Ectodermal cell (in vitro differentiated cells): ENCODE measurements at regions not wholly inside any gene's neighbourhood (a gene's known extent, or its start where the extent isn't known, plus 50 kb on each side); places are given as distances from the start of the nearest gene placed in this dataset.

Experiments used
- H3K27ac ChIP-seq: 2 replicates; pipeline ENCODE4 v1.7.0; 2013; ENCODE audit warnings: mild to moderate bottlenecking, low read depth, low read length; ENCODE audit not compliant: insufficient read depth, poor library complexity, severe bottlenecking
- H3K27me3 ChIP-seq: 2 replicates; pipeline ENCODE4 v1.7.0; 2013; ENCODE audit warnings: mild to moderate bottlenecking, low read length; ENCODE audit not compliant: insufficient read depth, control insufficient read depth, poor library complexity, severe bottlenecking
- H3K36me3 ChIP-seq: one replicate; pipeline ENCODE4 v1.7.0; 2013; ENCODE audit warnings: low read length; ENCODE audit not compliant: control insufficient read depth, insufficient read depth
- H3K4me1 ChIP-seq: one replicate; pipeline ENCODE4 v1.7.0; 2013; ENCODE audit warnings: low read length; ENCODE audit not compliant: control insufficient read depth, insufficient read depth
- H3K4me3 ChIP-seq: 2 replicates; pipeline ENCODE4 v1.7.0; 2013; ENCODE audit warnings: low read depth, low read length, control low read depth; ENCODE audit not compliant: insufficient read depth
- H3K9me3 ChIP-seq: 2 replicates; pipeline ENCODE4 v1.7.0; 2013; ENCODE audit warnings: mild to moderate bottlenecking, low read length, moderate library complexity; ENCODE audit not compliant: control insufficient read depth
- WGBS, 2 experiments: methylation state at CpG; one replicate each; pipeline ENCODE4 v1.1.7; 2013; ENCODE audit warnings: missing lambda C conversion rate in 2 of 2; 5-methylcytosine and 5-hydroxymethylcytosine counted together

- H3K27ac ChIP-seq: no peak overlapping the region
- H3K36me3 ChIP-seq: no peaks in the 10 kb centered on the region
- H3K4me1 ChIP-seq: peaks cover 12% of the 10 kb centered on the region
- H3K27me3 ChIP-seq: no peaks in the 10 kb centered on the region
- WGBS, 2 experiments: 84 to 86% methylated on average over 4 of the region's 4 CpGs
- no peaks in the 10 kb centered on the region for H3K9me3 ChIP-seq
- H3K4me3 ChIP-seq: no peak overlapping the region
Measured at GRCh38 chr2:21655136-21655535, 531.4 kb downstream of the TDRD15 start.

GRCh38 chr2:21656330-21657075 lies 532.7 kb downstream of the TDRD15 start:
- Histone ChIP-seq H3K27ac (no peak overlapping the region), H3K9me3 (no peaks in the 10 kb centered on the region), H3K4me3 (no peak overlapping the region), H3K36me3 (no peaks in the 10 kb centered on the region), H3K27me3 (no peaks in the 10 kb centered on the region), H3K4me1 (peaks cover 12% of the 10 kb centered on the region)
- WGBS, 2 experiments: 93 to 95% methylated on average over 9 to 10 of the region's 10 CpGs

- no peaks in the 10 kb centered on the region for H3K36me3 ChIP-seq
- H3K4me3 ChIP-seq: no peak overlapping the region
- peaks cover 8% of the 10 kb centered on the region for H3K4me1 ChIP-seq
- no peaks in the 10 kb centered on the region for H3K9me3 ChIP-seq
- 96 to 100% methylated on average over 2 of the region's 2 CpGs for WGBS, 2 experiments
- H3K27ac ChIP-seq: no peak overlapping the region
- no peaks in the 10 kb centered on the region for H3K27me3 ChIP-seq
Measured at GRCh38 chr2:21657445-21657844, 533.7 kb downstream of the TDRD15 start.

- Histone ChIP-seq H3K9me3 (no peaks in the 10 kb centered on the region), H3K36me3 (no peaks in the 10 kb centered on the region), H3K4me3 (no peak overlapping the region), H3K4me1 (peaks cover 4% of the 10 kb centered on the region), H3K27me3 (no peaks in the 10 kb centered on the region), H3K27ac (no peak overlapping the region)
- WGBS, 2 experiments: 95% methylated on average over 1 of the region's 1 CpG
Measured at GRCh38 chr2:21658269-21658668, 534.5 kb downstream of the TDRD15 start.

GRCh38 chr2:21658907-21659477 lies 535.2 kb downstream of the TDRD15 start:
- Histone ChIP-seq H3K27ac (no peak overlapping the region), H3K36me3 (no peaks in the 10 kb centered on the region), H3K4me1 (peaks cover 4% of the 10 kb centered on the region), H3K4me3 (no peak overlapping the region), H3K27me3 (no peaks in the 10 kb centered on the region), H3K9me3 (no peaks in the 10 kb centered on the region)
- WGBS, 2 experiments: 87 to 90% methylated on average over 7 to 8 of the region's 8 CpGs

GRCh38 chr2:21664083-21664482 lies 540.3 kb downstream of the TDRD15 start:
- Histone ChIP-seq H3K9me3 (no peaks in the 10 kb centered on the region), H3K36me3 (no peaks in the 10 kb centered on the region), H3K4me1 (no peaks in the 10 kb centered on the region), H3K27me3 (no peaks in the 10 kb centered on the region), H3K4me3 (no peak overlapping the region), H3K27ac (no peak overlapping the region)
- 90 to 91% methylated on average over 7 of the region's 7 CpGs for WGBS, 2 experiments

- Histone ChIP-seq H3K4me3 (no peak overlapping the region), H3K27me3 (no peaks in the 10 kb centered on the region)
- WGBS, 2 experiments: 88 to 91% methylated on average over 4 to 5 of the region's 5 CpGs
Measured at GRCh38 chr2:21667638-21668037, 543.9 kb downstream of the TDRD15 start.

GRCh38 chr2:21668078-21668710 lies 544.4 kb downstream of the TDRD15 start:
- H3K36me3 ChIP-seq: no peaks in the 10 kb centered on the region
- 84 to 87% methylated on average over 5 of the region's 5 CpGs for WGBS, 2 experiments
- H3K27me3 ChIP-seq: no peaks in the 10 kb centered on the region

More at GRCh38 chr2:21667638-21668037, 543.9 kb downstream of the TDRD15 start:
- Histone ChIP-seq H3K4me1 (no peaks in the 10 kb centered on the region), H3K36me3 (no peaks in the 10 kb centered on the region), H3K9me3 (no peaks in the 10 kb centered on the region), H3K27ac (no peak overlapping the region)

GRCh38 chr2:21676041-21676440 lies 552.3 kb downstream of the TDRD15 start:
- Histone ChIP-seq H3K4me1 (no peaks in the 10 kb centered on the region), H3K4me3 (no peak overlapping the region), H3K9me3 (no peaks in the 10 kb centered on the region), H3K27me3 (no peaks in the 10 kb centered on the region), H3K27ac (no peak overlapping the region), H3K36me3 (no peaks in the 10 kb centered on the region)
- WGBS, 2 experiments: 90 to 100% methylated on average over 1 of the region's 1 CpG

More at GRCh38 chr2:21668078-21668710, 544.4 kb downstream of the TDRD15 start:
- no peak overlapping the region for H3K4me3 ChIP-seq
- no peak overlapping the region for H3K27ac ChIP-seq
- H3K4me1 ChIP-seq: no peaks in the 10 kb centered on the region
- no peaks in the 10 kb centered on the region for H3K9me3 ChIP-seq

- no peaks in the 10 kb centered on the region for H3K4me1 ChIP-seq
- no peak overlapping the region for H3K4me3 ChIP-seq
- no peaks in the 10 kb centered on the region for H3K9me3 ChIP-seq
- no peaks in the 10 kb centered on the region for H3K27me3 ChIP-seq
- H3K27ac ChIP-seq: no peak overlapping the region
- H3K36me3 ChIP-seq: no peaks in the 10 kb centered on the region
Measured at GRCh38 chr2:21676676-21677075, 552.9 kb downstream of the TDRD15 start.
